Neuronal stem cell (in vitro differentiated cells): ENCODE measurements at regions not wholly inside any gene's neighbourhood (a gene's known extent, or its start where the extent isn't known, plus 50 kb on each side); places are given as distances from the start of the nearest gene placed in this dataset.

Experiments used
- DNase-seq: peaks from one replicate; pipeline ENCODE4 v3.0.0-alpha.2; 2013; ENCODE audit warnings: low spot score
- H2AFZ ChIP-seq: one replicate; pipeline ENCODE4 v1.6.1; 2013; ENCODE audit warnings: mild to moderate bottlenecking, low read length, inconsistent platforms
- H2AK5ac ChIP-seq: 2 replicates; pipeline ENCODE4 v1.6.1; 2013; ENCODE audit warnings: low read depth, mild to moderate bottlenecking, inconsistent platforms, low read length, moderate library complexity, mixed read lengths
- H2BK120ac ChIP-seq: 2 replicates; pipeline ENCODE4 v1.6.1; 2013; ENCODE audit warnings: low read depth, mild to moderate bottlenecking, inconsistent platforms, low read length, moderate library complexity, mixed read lengths
- H2BK12ac ChIP-seq: one replicate; pipeline ENCODE4 v1.6.1; 2013; ENCODE audit warnings: low read length, inconsistent platforms
- H2BK15ac ChIP-seq: 2 replicates; pipeline ENCODE4 v1.6.1; 2013; ENCODE audit warnings: mild to moderate bottlenecking, low read length, inconsistent platforms, mixed read lengths
- H2BK5ac ChIP-seq: one replicate; pipeline ENCODE4 v1.6.1; 2013; ENCODE audit warnings: inconsistent platforms, mild to moderate bottlenecking, low read length, moderate library complexity
- H3K14ac ChIP-seq: one replicate; pipeline ENCODE4 v1.6.1; 2013; ENCODE audit warnings: low read length, inconsistent platforms
- H3K18ac ChIP-seq: 2 replicates; pipeline ENCODE4 v1.6.1; 2013; ENCODE audit warnings: low read length, inconsistent platforms
- H3K23ac ChIP-seq: 2 replicates; pipeline ENCODE4 v1.6.1; 2013; ENCODE audit warnings: low read depth, mild to moderate bottlenecking, mixed read lengths, low read length, inconsistent platforms; ENCODE audit not compliant: poor library complexity
- H3K27ac ChIP-seq: replicated peaks from 3 replicates; pipeline ENCODE4 v1.5.1; 2013; ENCODE audit warnings: low read length, inconsistent platforms
- H3K27me3 ChIP-seq, 3 experiments: 2 replicates each; pipeline ENCODE4 v1.6.1; 2013; ENCODE audit warnings: low read length in 3 of 3, mild to moderate bottlenecking in 2 of 3, inconsistent platforms in 1 of 3, low read depth in 1 of 3, mixed read lengths in 1 of 3, moderate library complexity in 1 of 3; ENCODE audit not compliant: control insufficient read depth in 3 of 3, insufficient read depth in 3 of 3
- H3K36me3 ChIP-seq, 2 donors: replicated peaks in 1 of 2; 2 replicates each; pipeline ENCODE4 v1.6.1; 2013; ENCODE audit warnings: low read length in 2 of 2; ENCODE audit not compliant: control insufficient read depth in 2 of 2, insufficient read depth in 2 of 2
- H3K4ac ChIP-seq: 2 replicates; pipeline ENCODE4 v1.6.1; 2013; ENCODE audit warnings: inconsistent platforms, mild to moderate bottlenecking, low read length, moderate library complexity
- H3K4me1 ChIP-seq, 2 donors: 1 replicate in 1 of 2; 2 replicates in 1 of 2; pipeline ENCODE4 v1.6.1; 2013; ENCODE audit warnings: low read length in 2 of 2, low read depth in 1 of 2; ENCODE audit not compliant: control insufficient read depth in 2 of 2, insufficient read depth in 1 of 2
- H3K4me2 ChIP-seq: one replicate; pipeline ENCODE4 v1.6.1; 2013; ENCODE audit warnings: mild to moderate bottlenecking, low read length, inconsistent platforms; ENCODE audit not compliant: insufficient read depth, poor library complexity, severe bottlenecking
- H3K4me3 ChIP-seq, 2 donors: 2 replicates each; pipeline ENCODE4 v1.5.1; 2013; ENCODE audit warnings: low read length in 2 of 2, mild to moderate bottlenecking in 2 of 2, inconsistent platforms in 1 of 2, moderate library complexity in 1 of 2
- H3K79me1 ChIP-seq: one replicate; pipeline ENCODE4 v1.6.1; 2013; ENCODE audit warnings: low read depth, mild to moderate bottlenecking, inconsistent platforms, low read length, moderate library complexity
- H3K9ac ChIP-seq: one replicate; pipeline ENCODE4 v1.6.1; 2013; ENCODE audit warnings: mild to moderate bottlenecking, low read depth, low read length, inconsistent platforms; ENCODE audit not compliant: poor library complexity
- H3K9me3 ChIP-seq, 2 donors: replicated peaks in 1 of 2; 2 replicates each; pipeline versions ENCODE3 to v1.6.1; 2013; ENCODE audit warnings: low read length in 2 of 2, mild to moderate bottlenecking in 2 of 2, inconsistent platforms in 1 of 2, low read depth in 1 of 2, mixed read lengths in 1 of 2, moderate library complexity in 1 of 2; ENCODE audit not compliant: control insufficient read depth in 2 of 2, insufficient read depth in 1 of 2
- H4K8ac ChIP-seq: one replicate; pipeline ENCODE4 v1.6.1; 2013; ENCODE audit warnings: low read depth, mild to moderate bottlenecking, inconsistent platforms, low read length, moderate library complexity
- H4K91ac ChIP-seq: one replicate; pipeline ENCODE4 v1.6.1; 2013; ENCODE audit warnings: low read length, low read depth, mild to moderate bottlenecking, inconsistent platforms; ENCODE audit not compliant: poor library complexity
- WGBS, 2 donors: extraction: QIAGEN DNeasy Blood & Tissue Kit; methylation state at CpG; one replicate each; pipeline ENCODE4 v1.1.7; 2013; ENCODE audit warnings: missing lambda C conversion rate in 2 of 2, mixed read lengths in 1 of 2; ENCODE audit not compliant: insufficient read length in 2 of 2, insufficient replicate concordance in 1 of 2; ENCODE audit errors: extremely low coverage in 2 of 2; 5-methylcytosine and 5-hydroxymethylcytosine counted together

DNA sequence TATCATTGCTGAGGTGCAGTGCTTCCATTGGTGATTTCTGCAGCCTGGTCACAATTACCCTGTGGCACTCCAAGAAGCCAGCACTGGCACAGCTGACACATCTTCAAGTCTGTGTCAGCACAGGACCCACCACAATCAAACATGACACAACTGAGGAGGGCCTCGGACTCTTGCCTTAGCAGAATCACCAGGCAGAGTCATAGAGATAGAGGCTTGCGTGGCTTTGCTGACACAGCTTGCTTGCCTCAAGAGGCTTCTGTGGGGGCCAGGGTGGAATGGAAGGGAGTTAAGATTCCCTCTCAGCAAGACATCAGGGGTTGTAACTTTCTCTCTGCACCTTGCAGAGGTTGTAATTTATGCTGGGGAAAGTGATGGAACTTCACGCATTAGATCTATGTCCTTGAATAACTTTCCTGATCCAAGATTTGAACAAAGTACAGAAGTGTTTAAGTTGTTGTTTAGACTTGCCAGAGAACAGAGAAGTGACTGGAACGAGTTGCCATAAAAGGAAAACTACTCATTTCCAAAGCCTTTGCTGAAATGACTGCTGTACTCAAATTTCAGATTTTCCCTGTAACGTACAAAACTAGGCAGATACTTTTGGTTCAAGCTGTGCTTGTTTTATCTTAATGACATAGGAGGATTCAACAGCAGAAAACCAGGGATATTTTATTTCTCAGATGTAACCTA lies 170.7 kb downstream of the DIPK2A start:
- no peak overlapping the region for H2BK12ac ChIP-seq
- H3K4me1 ChIP-seq = no peaks in the 10 kb centered on the region
- H3K9ac ChIP-seq = no peak overlapping the region
- H3K18ac ChIP-seq = no peak overlapping the region
- H3K4me2 ChIP-seq = no peak overlapping the region
- H2BK120ac ChIP-seq = no peak overlapping the region
- no peaks in the 10 kb centered on the region for H3K27me3 ChIP-seq
- peak overlapping the region; percentile 11 for H2AFZ ChIP-seq
- H3K4me3 ChIP-seq = no peak overlapping the region
- no peaks in the 10 kb centered on the region for H3K36me3 ChIP-seq
- H3K27ac ChIP-seq = no peak overlapping the region
- no peak for DNase-seq
- H3K9me3 ChIP-seq = no peaks in the 10 kb centered on the region
- no peaks in the 10 kb centered on the region for H3K79me1 ChIP-seq
- no peak overlapping the region for H2BK5ac ChIP-seq
- no peak overlapping the region for H3K23ac ChIP-seq
- H2BK15ac ChIP-seq = no peak overlapping the region
- H4K91ac ChIP-seq = no peak overlapping the region
- WGBS, 2 donors = no CpG with 5 or more reads among the region's 5 CpGs
- no peak overlapping the region for H4K8ac ChIP-seq
- no peak overlapping the region for H3K14ac ChIP-seq
- no peak overlapping the region for H2AK5ac ChIP-seq
- H3K4ac ChIP-seq = no peak overlapping the region

DNA sequence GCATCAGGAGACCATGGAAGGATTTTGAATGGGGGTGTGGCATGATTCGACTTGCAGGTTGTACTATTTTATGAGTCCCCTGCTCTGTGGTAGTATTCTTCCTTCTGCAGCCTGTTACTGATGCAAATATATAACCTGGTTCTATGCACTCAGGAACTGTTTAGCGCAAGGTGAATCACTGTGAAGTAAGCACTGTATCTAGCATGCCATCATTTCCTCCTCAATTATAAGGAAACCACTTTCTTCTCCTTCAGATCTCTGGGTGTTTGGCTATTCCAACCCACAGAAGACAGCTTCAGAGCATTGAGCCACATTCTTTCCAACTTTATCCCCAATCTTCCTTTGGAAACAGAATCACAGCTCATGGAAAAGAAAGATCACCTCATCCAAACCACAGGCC lies 176.7 kb downstream of the DIPK2A start:
- Histone ChIP-seq H3K4me3 (no peak overlapping the region), H3K9me3 (no peaks in the 10 kb centered on the region), H3K18ac (no peak overlapping the region), H3K23ac (no peak overlapping the region), H4K8ac (no peak overlapping the region), H3K27me3 (no peaks in the 10 kb centered on the region), H3K4me1 (no peaks in the 10 kb centered on the region), H2BK15ac (no peak overlapping the region), H3K4ac (no peak overlapping the region), H3K14ac (no peak overlapping the region), H3K36me3 (no peaks in the 10 kb centered on the region), H2BK5ac (no peak overlapping the region), H2AFZ (no peak overlapping the region), H3K27ac (no peak overlapping the region), H2BK120ac (no peak overlapping the region), H2BK12ac (no peak overlapping the region), H2AK5ac (no peak overlapping the region), H3K4me2 (no peak overlapping the region), H3K9ac (no peak overlapping the region), H3K79me1 (no peaks in the 10 kb centered on the region), H4K91ac (no peak overlapping the region)
- no peak for DNase-seq
- no CpG with 5 or more reads among the region's 2 CpGs for WGBS, 2 donors

DNA sequence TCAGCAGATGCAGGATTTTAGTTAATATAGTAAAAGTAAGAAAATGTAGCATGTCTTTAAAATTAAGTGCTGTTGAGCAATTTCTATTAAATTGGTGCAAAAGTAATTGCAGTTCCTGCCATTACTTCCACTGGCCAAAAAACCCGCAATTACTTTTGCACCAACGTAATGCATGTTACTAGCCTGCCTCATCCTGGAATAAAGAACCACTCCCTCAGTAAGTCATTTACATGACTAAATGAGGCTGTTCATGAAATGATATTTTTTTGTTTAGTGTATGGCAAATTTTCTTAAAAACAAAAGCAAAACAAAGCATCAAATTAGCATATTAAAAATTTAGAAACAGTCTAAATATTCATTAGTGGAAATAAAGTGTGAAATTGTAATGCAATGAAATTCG lies 180.4 kb downstream of the DIPK2A start:
- H3K4ac ChIP-seq = no peak overlapping the region
- no peak overlapping the region for H3K18ac ChIP-seq
- no peak overlapping the region for H2AK5ac ChIP-seq
- no CpG with 5 or more reads among the region's 3 CpGs for WGBS, 2 donors
- H3K27me3 ChIP-seq = no peaks in the 10 kb centered on the region
- no peaks in the 10 kb centered on the region for H3K4me1 ChIP-seq
- no peaks in the 10 kb centered on the region for H3K79me1 ChIP-seq
- H3K36me3 ChIP-seq = no peaks in the 10 kb centered on the region
- H3K9me3 ChIP-seq = no peaks in the 10 kb centered on the region
- no peak overlapping the region for H3K4me2 ChIP-seq
- H3K27ac ChIP-seq = no peak overlapping the region
- H4K8ac ChIP-seq = no peak overlapping the region
- DNase-seq = no peak
- H2BK120ac ChIP-seq = no peak overlapping the region
- H2BK5ac ChIP-seq = no peak overlapping the region
- no peak overlapping the region for H3K23ac ChIP-seq
- no peak overlapping the region for H2AFZ ChIP-seq
- no peak overlapping the region for H3K9ac ChIP-seq
- no peak overlapping the region for H3K14ac ChIP-seq
- no peak overlapping the region for H2BK15ac ChIP-seq
- no peak overlapping the region for H3K4me3 ChIP-seq
- H2BK12ac ChIP-seq = no peak overlapping the region
- no peak overlapping the region for H4K91ac ChIP-seq

DNA sequence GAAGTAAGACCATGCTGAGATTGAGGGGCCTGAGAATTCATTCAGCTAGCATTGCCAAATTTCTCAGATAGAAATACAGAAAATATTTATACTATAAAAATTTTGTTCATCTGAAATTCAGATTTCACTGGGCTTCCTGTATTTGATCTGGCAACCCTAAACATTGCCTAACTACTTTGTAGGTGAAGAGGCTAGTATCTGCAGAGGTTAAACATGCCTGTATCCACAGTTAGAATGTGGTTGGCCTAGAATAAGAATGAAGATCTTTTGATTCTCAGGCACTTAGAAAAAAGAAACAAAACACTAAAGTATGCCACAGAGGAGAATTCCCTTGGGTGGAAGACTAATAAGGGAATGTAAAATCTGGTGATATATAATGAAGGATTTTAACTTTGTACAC lies 189.0 kb downstream of the DIPK2A start:
- Histone ChIP-seq H4K8ac (no peak overlapping the region), H3K36me3 (no peaks in the 10 kb centered on the region), H3K4ac (no peak overlapping the region), H2AK5ac (no peak overlapping the region), H3K4me2 (no peak overlapping the region), H3K18ac (no peak overlapping the region), H3K14ac (no peak overlapping the region), H3K9ac (no peak overlapping the region), H2BK5ac (no peak overlapping the region), H3K4me1 (no peaks in the 10 kb centered on the region), H2BK120ac (no peak overlapping the region), H2AFZ (no peak overlapping the region), H3K4me3 (no peak overlapping the region), H3K9me3 (peaks cover 0 to 4% of the 10 kb centered on the region in 2 donors), H2BK12ac (no peak overlapping the region), H3K27ac (no peak overlapping the region), H3K23ac (no peak overlapping the region), H4K91ac (no peak overlapping the region), H3K79me1 (no peaks in the 10 kb centered on the region), H3K27me3 (no peaks in the 10 kb centered on the region), H2BK15ac (no peak overlapping the region)
- no peak for DNase-seq
